GM23338 (cell line): ENCODE measurements at regions not wholly inside any gene's neighbourhood (a gene's known extent, or its start where the extent isn't known, plus 50 kb on each side); places are given as distances from the start of the nearest gene placed in this dataset.

ENCODE experiments used
- ATAC-seq: fragments of 200-7000 bp; cut with Tn5 transposase; 3 replicates; pipeline ENCODE4 v1.9.1; 2020
- DNase-seq: peaks from one replicate; pipeline ENCODE4 v3.0.0-alpha.2; 2015; ENCODE audit warnings: low spot score
- H2AFZ ChIP-seq: fragments of 200-600 bp; sonication (generic); 2 replicates; pipeline ENCODE4 v1.8.0; 2016; ENCODE audit warnings: antibody characterized with exemption, mild to moderate bottlenecking, moderate library complexity
- H3F3A ChIP-seq: fragments of 200-600 bp; sonication (generic); replicated peaks from 2 replicates; pipeline ENCODE4 v1.8.0; 2017; ENCODE audit warnings: antibody characterized with exemption, mixed run types, low read depth
- H3K27ac ChIP-seq: fragments of 200-600 bp; sonication (generic); 2 replicates; pipeline ENCODE4 v1.6.1; 2016; ENCODE audit warnings: low read depth
- H3K27me3 ChIP-seq: fragments of 200-600 bp; sonication (generic); 2 replicates; pipeline ENCODE4 v1.8.0; 2016; ENCODE audit warnings: mild to moderate bottlenecking, mixed run types, moderate library complexity; ENCODE audit not compliant: insufficient read depth
- H3K36me3 ChIP-seq: fragments of 200-600 bp; sonication (generic); 2 replicates; pipeline ENCODE4 v1.8.0; 2016; ENCODE audit warnings: mild to moderate bottlenecking; ENCODE audit not compliant: insufficient read depth
- H3K4me1 ChIP-seq: fragments of 200-600 bp; sonication (generic); 2 replicates; pipeline ENCODE4 v1.8.0; 2016; ENCODE audit warnings: mild to moderate bottlenecking, moderate library complexity; ENCODE audit not compliant: insufficient read depth
- H3K4me2 ChIP-seq: fragments of 200-600 bp; sonication (generic); 2 replicates; pipeline ENCODE4 v1.7.1; 2017; ENCODE audit warnings: mixed run types
- H3K4me3 ChIP-seq: fragments of 200-600 bp; sonication (generic); 2 replicates; pipeline ENCODE4 v1.6.1; 2016; ENCODE audit warnings: mixed run types
- H3K79me2 ChIP-seq: fragments of 200-600 bp; sonication (generic); replicated peaks from 2 replicates; pipeline ENCODE4 v1.8.0; 2017; ENCODE audit warnings: mild to moderate bottlenecking; ENCODE audit not compliant: insufficient read depth
- H3K9me2 ChIP-seq: fragments of 200-600 bp; sonication (generic); 2 replicates; pipeline ENCODE4 v1.8.0; 2017; ENCODE audit not compliant: insufficient read depth
- H4K20me1 ChIP-seq: fragments of 200-600 bp; sonication (generic); replicated peaks from 2 replicates; pipeline ENCODE4 v1.8.0; 2017; ENCODE audit warnings: mild to moderate bottlenecking; ENCODE audit not compliant: insufficient read depth
- H3K27ac Mint-ChIP-seq: 2 replicates; pipeline ENCODE4 v1.8.0; 2020; ENCODE audit warnings: inconsistent platforms, mild to moderate bottlenecking, moderate library complexity, mixed read lengths
- H3K27me3 Mint-ChIP-seq: 3 replicates; pipeline ENCODE4 v1.8.0; 2022; ENCODE audit warnings: low read depth, mild to moderate bottlenecking, moderate library complexity, mixed read lengths, inconsistent platforms; ENCODE audit not compliant: insufficient read depth, poor library complexity
- H3K36me3 Mint-ChIP-seq: 3 replicates; pipeline ENCODE4 v1.8.0; 2021; ENCODE audit warnings: low read depth, mild to moderate bottlenecking, inconsistent platforms, moderate library complexity, mixed read lengths
- H3K4me1 Mint-ChIP-seq: 3 replicates; pipeline ENCODE4 v1.8.0; 2020; ENCODE audit warnings: mild to moderate bottlenecking, inconsistent platforms, mixed read lengths
- H3K4me3 Mint-ChIP-seq: 3 replicates; pipeline ENCODE4 v1.8.0; 2021; ENCODE audit warnings: moderate library complexity, mild to moderate bottlenecking, inconsistent platforms, mixed read lengths
- H3K9me3 Mint-ChIP-seq: 3 replicates; pipeline ENCODE4 v1.8.0; 2020; ENCODE audit warnings: moderate library complexity, mild to moderate bottlenecking, inconsistent platforms, mixed read lengths
- CREB1 ChIP-seq: fragments of 250-450 bp; sonication (Bioruptor Pico); IDR thresholded peaks from 2 replicates; pipeline ENCODE4 v1.5.0; 2020; ENCODE audit warnings: low read depth, mild to moderate bottlenecking, moderate library complexity
- CTCF ChIP-seq, 2 experiments: fragments of 200-600 bp in 1 of 2; sonication (generic) in 1 of 2; conservative IDR thresholded peaks; 2 replicates each; pipeline versions ENCODE4 v1.5.1 to v1.6.1; 2016 to 2017; ENCODE audit warnings: antibody characterized with exemption in 2 of 2, low read depth in 2 of 2, mild to moderate bottlenecking in 2 of 2, moderate library complexity in 1 of 2
- ETS1 ChIP-seq: IDR thresholded peaks from 2 replicates; pipeline ENCODE4 v1.6.1; 2016; ENCODE audit warnings: antibody characterized with exemption
- EZH2 ChIP-seq: fragments of 200-600 bp; sonication (generic); IDR thresholded peaks from one replicate; pipeline ENCODE4 v1.8.0; 2017; ENCODE audit warnings: antibody characterized with exemption, mild to moderate bottlenecking, low read depth; ENCODE audit not compliant: unreplicated experiment
- EZH2phosphoT487 ChIP-seq: fragments of 200-600 bp; sonication (generic); IDR thresholded peaks from one replicate; pipeline ENCODE4 v1.8.1; 2018; ENCODE audit warnings: antibody characterized with exemption; ENCODE audit not compliant: unreplicated experiment
- JUNB ChIP-seq: IDR thresholded peaks from one replicate; pipeline ENCODE4 v1.6.1; 2016; ENCODE audit warnings: antibody characterized with exemption; ENCODE audit not compliant: unreplicated experiment
- POLR2AphosphoS5 ChIP-seq: IDR thresholded peaks from 2 replicates; pipeline ENCODE4 v1.6.1; 2016; ENCODE audit warnings: antibody characterized with exemption, low read depth
- REST ChIP-seq: IDR thresholded peaks from one replicate; pipeline ENCODE4 v1.6.1; 2018; ENCODE audit warnings: antibody characterized with exemption; ENCODE audit not compliant: unreplicated experiment
- STAT1 ChIP-seq: IDR thresholded peaks from one replicate; pipeline ENCODE4 v1.6.1; 2016; ENCODE audit warnings: antibody characterized with exemption; ENCODE audit not compliant: unreplicated experiment
- ZNF114 ChIP-seq: fragments of 250-450 bp; sonication (Bioruptor Pico); IDR thresholded peaks from 2 replicates; pipeline ENCODE4 v1.5.0; 2020; ENCODE audit warnings: mild to moderate bottlenecking, moderate library complexity
- ZNF331 ChIP-seq: fragments of 250-450 bp; sonication (Bioruptor Pico); IDR thresholded peaks from 2 replicates; pipeline ENCODE4 v1.5.0; 2020; ENCODE audit warnings: low read depth, mild to moderate bottlenecking, moderate library complexity

GRCh38 chr4:173936861-173937260, 346.6 kb downstream of the FBXO8 start:
- no peak for DNase-seq
- Mint-ChIP-seq H3K4me1 (peaks cover 16% of the 10 kb centered on the region), H3K36me3 (no peaks in the 10 kb centered on the region), H3K4me3 (no peak overlapping the region), H3K27me3 (no peaks in the 10 kb centered on the region), H3K9me3 (no peaks in the 10 kb centered on the region), H3K27ac (peak overlapping the region; percentile 10; the same call in 1 of the 2 replicates)
- no peaks in the 10 kb centered on the region for H3K36me3 ChIP-seq
- H3K9me2 ChIP-seq, result no peaks in the 10 kb centered on the region
- peak overlapping the region; percentile 89 for H2AFZ ChIP-seq
- H3K79me2 ChIP-seq, result no peaks in the 10 kb centered on the region
- TF ChIP-seq ZNF114 (CRISPR knock-in tag) (no peak), EZH2phosphoT487 (no peak), JUNB (no peak), CTCF (conservative IDR thresholded peaks at IDR 0.05; ENCODE audit: low read depth in 2 of 2) (no peak), CREB1 (CRISPR knock-in tag) (no peak), ETS1 (no peak), EZH2 (no peak), STAT1 (no peak)
- no peaks in the 10 kb centered on the region for H3K27me3 ChIP-seq
- H3K4me1 ChIP-seq, result peaks cover 15% of the 10 kb centered on the region
- H3K27ac ChIP-seq, result no peak overlapping the region
- H3K4me3 ChIP-seq, result no peak overlapping the region
- 0 out of 2 replicates have a peak overlapping the region, but pooled peaks have one; percentile 34 for H3K4me2 ChIP-seq
- peak; percentile 46; the same call in 1 of the 3 replicates for ATAC-seq
- no peaks in the 10 kb centered on the region for H3F3A ChIP-seq
- no peaks in the 10 kb centered on the region for H4K20me1 ChIP-seq

DNA sequence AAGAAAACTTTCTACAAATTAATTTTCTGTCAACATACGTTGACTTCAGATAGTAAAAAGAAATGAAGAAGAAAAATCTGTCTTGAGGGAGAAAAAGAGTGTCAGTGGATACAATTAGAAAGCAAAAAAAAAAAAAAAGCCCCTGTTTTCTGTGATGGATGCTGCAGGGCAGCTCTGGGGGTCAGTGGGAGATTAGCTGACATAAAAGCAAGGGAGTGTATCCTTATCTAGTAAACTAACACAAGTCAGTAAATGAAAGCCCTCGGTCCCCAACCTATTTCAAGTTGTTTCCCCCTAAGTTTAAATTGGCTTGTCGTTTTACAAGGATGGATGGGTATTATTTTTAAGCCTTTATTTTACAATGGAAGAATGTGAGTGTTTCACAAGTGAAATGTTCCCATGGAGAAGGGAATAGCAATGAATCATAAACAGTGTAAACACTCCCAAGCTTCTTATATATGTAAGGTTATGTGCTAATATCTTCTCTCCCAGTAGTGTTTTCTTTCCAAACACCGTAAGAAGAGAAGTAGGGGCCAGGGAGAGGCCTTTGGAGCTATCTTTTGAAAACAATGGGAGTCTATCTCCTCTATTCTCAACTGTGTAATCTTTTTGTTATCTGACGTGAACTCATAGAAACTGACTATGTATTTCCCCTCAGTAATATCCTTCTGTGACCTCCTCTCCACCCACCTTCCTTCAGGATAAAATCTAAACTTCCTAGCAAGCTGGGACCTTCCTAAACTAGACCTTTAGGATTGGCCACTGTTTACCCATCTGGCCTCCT, 347.7 kb downstream of the FBXO8 start:
- H4K20me1 ChIP-seq, result no peaks in the 10 kb centered on the region
- H3F3A ChIP-seq, result no peaks in the 10 kb centered on the region
- peaks cover 15% of the 10 kb centered on the region for H3K4me1 ChIP-seq
- H3K27ac Mint-ChIP-seq, result peak overlapping the region; percentile 70; the same call in 1 of the 2 replicates
- H3K79me2 ChIP-seq, result no peaks in the 10 kb centered on the region
- no peaks in the 10 kb centered on the region for H3K27me3 Mint-ChIP-seq
- no peaks in the 10 kb centered on the region for H3K36me3 Mint-ChIP-seq
- H3K27me3 ChIP-seq, result no peaks in the 10 kb centered on the region
- H3K27ac ChIP-seq, result no peak overlapping the region
- H3K4me3 ChIP-seq, result no peak overlapping the region
- no peak overlapping the region for H3K4me3 Mint-ChIP-seq
- H3K9me2 ChIP-seq, result no peaks in the 10 kb centered on the region
- no peak overlapping the region for H2AFZ ChIP-seq
- H3K9me3 Mint-ChIP-seq, result no peaks in the 10 kb centered on the region
- DNase-seq (no peak), ATAC-seq (no peak)
- peaks cover 16% of the 10 kb centered on the region for H3K4me1 Mint-ChIP-seq
- H3K4me2 ChIP-seq, result no peak overlapping the region
- H3K36me3 ChIP-seq, result no peaks in the 10 kb centered on the region
- TF ChIP-seq ZNF331 (no peak), JUNB (no peak), STAT1 (no peak), POLR2AphosphoS5 (no peak), ETS1 (no peak), CREB1 (CRISPR knock-in tag) (no peak), REST (no peak), EZH2 (no peak)
